Osteoblast (primary cell): ENCODE measurements at regions not wholly inside any gene's neighbourhood (a gene's known extent, or its start where the extent isn't known, plus 50 kb on each side); places are given as distances from the start of the nearest gene placed in this dataset.

Experiments used
- DNase-seq: peaks from one replicate; pipeline ENCODE4 v3.0.0; 2011; ENCODE audit warnings: low spot score, mixed read lengths; ENCODE audit not compliant: insufficient read length; ENCODE audit errors: missing footprints
- H2AFZ ChIP-seq: 2 replicates; pipeline ENCODE4 v1.6.0; 2011; ENCODE audit warnings: mild to moderate bottlenecking, low read length
- H3K27ac ChIP-seq: 2 replicates; pipeline ENCODE4 v1.5.1; 2011; ENCODE audit warnings: mild to moderate bottlenecking, low read depth, low read length, moderate library complexity
- H3K27me3 ChIP-seq: 2 replicates; pipeline ENCODE4 v1.6.0; 2012; ENCODE audit warnings: mild to moderate bottlenecking, control low read depth, inconsistent platforms, low read length, moderate library complexity; ENCODE audit not compliant: insufficient read depth
- H3K36me3 ChIP-seq: 2 replicates; pipeline ENCODE4 v1.5.1; 2011; ENCODE audit warnings: mild to moderate bottlenecking, low read length, control low read depth, moderate library complexity; ENCODE audit not compliant: insufficient read depth
- H3K4me1 ChIP-seq: 2 replicates; pipeline ENCODE4 v1.5.1; 2011; ENCODE audit warnings: mild to moderate bottlenecking, low read length, control low read depth, moderate library complexity; ENCODE audit not compliant: insufficient read depth
- H3K4me2 ChIP-seq: 2 replicates; pipeline ENCODE4 v1.6.0; 2011; ENCODE audit warnings: mild to moderate bottlenecking, low read length; ENCODE audit not compliant: insufficient read depth
- H3K4me3 ChIP-seq: fragments of 200-600 bp; sonication (generic); 3 replicates; pipeline ENCODE4 v1.5.1; 2012; ENCODE audit warnings: mild to moderate bottlenecking, low read length, inconsistent platforms; ENCODE audit not compliant: insufficient read depth
- H3K79me2 ChIP-seq: 2 replicates; pipeline ENCODE4 v1.6.0; 2012; ENCODE audit warnings: mild to moderate bottlenecking, low read length, control low read depth, inconsistent platforms; ENCODE audit not compliant: insufficient read depth
- H3K9me3 ChIP-seq: 2 replicates; pipeline ENCODE4 v1.5.1; 2011; ENCODE audit warnings: low read depth, low read length, control low read depth
- H4K20me1 ChIP-seq: 2 replicates; pipeline ENCODE4 v1.6.0; 2012; ENCODE audit warnings: mild to moderate bottlenecking, low read length, control low read depth; ENCODE audit not compliant: insufficient read depth
- CTCF ChIP-seq: IDR thresholded peaks from 2 replicates; pipeline ENCODE4 v1.5.1; 2011; ENCODE audit warnings: mild to moderate bottlenecking, low read depth, low read length, moderate library complexity; ENCODE audit errors: extremely low read depth

- TF ChIP-seq CTCF = no peak
These were observed 143.0 kb upstream of the SHB start for GRCh38 chr9:38212016-38212415.

GRCh38 chr9:38211002-38211401 is 142.0 kb upstream of the SHB start:
- TF ChIP-seq CTCF = no peak
- Histone ChIP-seq H2AFZ (no peak overlapping the region), H3K79me2 (no peaks in the 10 kb centered on the region), H4K20me1 (no peaks in the 10 kb centered on the region), H3K4me2 (no peak overlapping the region), H3K4me3 (no peak overlapping the region), H3K27me3 (peaks cover 30% of the 10 kb centered on the region), H3K4me1 (no peaks in the 10 kb centered on the region), H3K36me3 (no peaks in the 10 kb centered on the region), H3K9me3 (no peaks in the 10 kb centered on the region), H3K27ac (no peak overlapping the region)
- DNase-seq = no peak

More at GRCh38 chr9:38212016-38212415, 143.0 kb upstream of the SHB start:
- Histone ChIP-seq H3K27ac (no peak overlapping the region), H3K9me3 (no peaks in the 10 kb centered on the region), H4K20me1 (no peaks in the 10 kb centered on the region), H3K4me1 (no peaks in the 10 kb centered on the region), H3K79me2 (no peaks in the 10 kb centered on the region), H2AFZ (no peak overlapping the region), H3K27me3 (peaks cover 32% of the 10 kb centered on the region), H3K4me3 (no peak overlapping the region), H3K4me2 (no peak overlapping the region), H3K36me3 (no peaks in the 10 kb centered on the region)
- DNase-seq = no peak

- no peak for DNase-seq
- Histone ChIP-seq H3K36me3 (no peaks in the 10 kb centered on the region), H3K79me2 (no peaks in the 10 kb centered on the region), H3K27ac (no peak overlapping the region), H4K20me1 (no peaks in the 10 kb centered on the region), H3K9me3 (no peaks in the 10 kb centered on the region), H3K4me2 (no peak overlapping the region), H2AFZ (no peak overlapping the region), H3K4me3 (no peak overlapping the region), H3K27me3 (peaks cover 8% of the 10 kb centered on the region), H3K4me1 (no peaks in the 10 kb centered on the region)
- no peak for TF ChIP-seq CTCF
These were observed 139.3 kb upstream of the SHB start for GRCh38 chr9:38208206-38208901.

- DNase-seq = no peak
- H4K20me1 ChIP-seq = no peaks in the 10 kb centered on the region
- H3K36me3 ChIP-seq = no peaks in the 10 kb centered on the region
- peaks cover 5% of the 10 kb centered on the region for H3K27me3 ChIP-seq
- H3K4me2 ChIP-seq = no peak overlapping the region
- H3K4me1 ChIP-seq = no peaks in the 10 kb centered on the region
- no peak for TF ChIP-seq CTCF
- no peak overlapping the region for H2AFZ ChIP-seq
- no peak overlapping the region for H3K4me3 ChIP-seq
- H3K79me2 ChIP-seq = no peaks in the 10 kb centered on the region
- H3K9me3 ChIP-seq = no peaks in the 10 kb centered on the region
- no peak overlapping the region for H3K27ac ChIP-seq
These were observed 138.3 kb upstream of the SHB start for GRCh38 chr9:38207247-38207778.
